Nephron progenitor cell (in vitro differentiated cells): ENCODE measurements at regions not wholly inside any gene's neighbourhood (a gene's known extent, or its start where the extent isn't known, plus 50 kb on each side); places are given as distances from the start of the nearest gene placed in this dataset.
A peak's percentile ranks its signal among the peaks of the same experiment; 100 is the strongest.

ENCODE experiments used
- DNase-seq: peaks from one replicate; pipeline ENCODE4 v3.0.0; 2021
- H3K27ac Mint-ChIP-seq: 2 replicates; pipeline ENCODE4 v1.8.0; 2021; ENCODE audit warnings: mild to moderate bottlenecking, moderate library complexity, mixed read lengths
- H3K27me3 Mint-ChIP-seq: 2 replicates; pipeline ENCODE4 v1.8.0; 2021; ENCODE audit warnings: mild to moderate bottlenecking, low read depth, mixed read lengths; ENCODE audit not compliant: poor library complexity
- H3K36me3 Mint-ChIP-seq: 2 replicates; pipeline ENCODE4 v1.8.0; 2021; ENCODE audit warnings: low read depth, mixed read lengths
- H3K4me1 Mint-ChIP-seq: 2 replicates; pipeline ENCODE4 v1.8.0; 2021; ENCODE audit warnings: mixed read lengths
- H3K4me3 Mint-ChIP-seq: 2 replicates; pipeline ENCODE4 v1.8.0; 2021; ENCODE audit warnings: mild to moderate bottlenecking, moderate library complexity, mixed read lengths
- H3K9me3 Mint-ChIP-seq: 2 replicates; pipeline ENCODE4 v1.8.0; 2021; ENCODE audit warnings: mild to moderate bottlenecking, moderate library complexity, mixed read lengths
- CTCF ChIP-seq: fragments of 200-600 bp; sonication (generic); IDR thresholded peaks from 2 replicates; pipeline ENCODE4 v1.5.0; 2021; ENCODE audit warnings: antibody characterized with exemption

- peaks cover 86% of the 10 kb centered on the region for H3K27me3 Mint-ChIP-seq
- no peaks in the 10 kb centered on the region for H3K36me3 Mint-ChIP-seq
- no peak for DNase-seq
- no peaks in the 10 kb centered on the region for H3K4me1 Mint-ChIP-seq
- no peak overlapping the region for H3K27ac Mint-ChIP-seq
- no peak for TF ChIP-seq CTCF
- H3K4me3 Mint-ChIP-seq, result no peak overlapping the region
- H3K9me3 Mint-ChIP-seq, result peaks cover 26% of the 10 kb centered on the region
These were observed 65.5 kb upstream of the BHLHE23 start for GRCh38 chr20:63072231-63072791.

GRCh38 chr20:63071541-63072181, 64.9 kb upstream of the BHLHE23 start:
- peaks cover 19% of the 10 kb centered on the region for H3K9me3 Mint-ChIP-seq
- H3K36me3 Mint-ChIP-seq, result no peaks in the 10 kb centered on the region
- peak; percentile 65 for DNase-seq
- TF ChIP-seq CTCF, result no peak
- H3K4me3 Mint-ChIP-seq, result no peak overlapping the region
- no peaks in the 10 kb centered on the region for H3K4me1 Mint-ChIP-seq
- no peak overlapping the region for H3K27ac Mint-ChIP-seq
- peaks cover 82% of the 10 kb centered on the region for H3K27me3 Mint-ChIP-seq

GRCh38 chr20:63070771-63071540, 64.2 kb upstream of the BHLHE23 start:
- Mint-ChIP-seq H3K9me3 (peaks cover 13% of the 10 kb centered on the region), H3K36me3 (no peaks in the 10 kb centered on the region), H3K27ac (no peak overlapping the region), H3K27me3 (peaks cover 76% of the 10 kb centered on the region), H3K4me1 (no peaks in the 10 kb centered on the region), H3K4me3 (no peak overlapping the region)
- no peak for DNase-seq
- no peak for TF ChIP-seq CTCF

GRCh38 chr20:63070301-63070625, 63.5 kb upstream of the BHLHE23 start:
- Mint-ChIP-seq H3K4me1 (no peaks in the 10 kb centered on the region), H3K27ac (no peak overlapping the region), H3K9me3 (peaks cover 7% of the 10 kb centered on the region), H3K27me3 (peaks cover 75% of the 10 kb centered on the region), H3K4me3 (no peak overlapping the region), H3K36me3 (no peaks in the 10 kb centered on the region)
- no peak for TF ChIP-seq CTCF
- no peak for DNase-seq

GRCh38 chr20:63068711-63069367, 62.1 kb upstream of the BHLHE23 start:
- H3K36me3 Mint-ChIP-seq, result no peaks in the 10 kb centered on the region
- peaks cover 7% of the 10 kb centered on the region for H3K9me3 Mint-ChIP-seq
- no peak for TF ChIP-seq CTCF
- DNase-seq, result no peak
- no peak overlapping the region for H3K4me3 Mint-ChIP-seq
- H3K4me1 Mint-ChIP-seq, result no peaks in the 10 kb centered on the region
- peaks cover 64% of the 10 kb centered on the region for H3K27me3 Mint-ChIP-seq
- H3K27ac Mint-ChIP-seq, result no peak overlapping the region
